NCI-H2107 treated with DMSO at 0.1 percent for 48 hours (cell line): ENCODE measurements at regions not wholly inside any gene's neighbourhood (a gene's known extent, or its start where the extent isn't known, plus 50 kb on each side); places are given as distances from the start of the nearest gene placed in this dataset.
"Not testable (repeated sequence)": the region's sequence is repeated elsewhere in the genome, so short reads cannot be mapped to it uniquely, and the experiment has no call there.

Experiments used
- DNase-seq: peaks from one replicate; lab custom pipeline; 2025; ENCODE audit not compliant: unreplicated experiment; lab: John Stamatoyannopoulos, UW

DNA sequence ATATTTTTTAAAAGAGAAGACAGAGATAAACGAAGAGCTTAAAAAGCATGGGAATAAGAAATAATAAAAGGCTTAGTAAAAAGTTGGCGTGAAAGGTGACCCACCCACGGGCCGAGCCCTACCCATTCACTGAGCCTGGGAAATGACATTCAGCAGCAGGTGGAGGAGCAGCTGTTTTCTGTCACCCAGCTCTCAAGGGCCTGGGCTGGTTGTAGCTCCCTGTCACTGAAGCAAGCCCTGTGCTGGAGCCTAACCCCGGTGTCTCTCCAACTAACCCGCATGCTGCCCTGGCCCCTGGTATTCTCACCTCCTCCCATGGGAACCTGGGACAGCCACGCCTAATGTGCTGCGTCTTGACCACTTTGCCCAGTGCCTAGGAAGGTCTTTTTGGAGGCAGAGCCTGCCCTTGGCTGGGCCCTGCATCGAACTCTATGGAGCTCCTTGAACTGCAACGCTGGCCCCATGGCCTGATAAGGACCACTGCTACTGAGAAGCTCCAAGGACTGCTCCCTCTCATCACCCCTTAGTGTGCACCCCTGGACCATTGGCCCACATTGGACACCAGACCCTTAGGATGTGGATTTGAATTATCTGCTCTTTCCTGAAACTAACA, 68.8 kb upstream of the IYD start:
- no peak for DNase-seq

DNA sequence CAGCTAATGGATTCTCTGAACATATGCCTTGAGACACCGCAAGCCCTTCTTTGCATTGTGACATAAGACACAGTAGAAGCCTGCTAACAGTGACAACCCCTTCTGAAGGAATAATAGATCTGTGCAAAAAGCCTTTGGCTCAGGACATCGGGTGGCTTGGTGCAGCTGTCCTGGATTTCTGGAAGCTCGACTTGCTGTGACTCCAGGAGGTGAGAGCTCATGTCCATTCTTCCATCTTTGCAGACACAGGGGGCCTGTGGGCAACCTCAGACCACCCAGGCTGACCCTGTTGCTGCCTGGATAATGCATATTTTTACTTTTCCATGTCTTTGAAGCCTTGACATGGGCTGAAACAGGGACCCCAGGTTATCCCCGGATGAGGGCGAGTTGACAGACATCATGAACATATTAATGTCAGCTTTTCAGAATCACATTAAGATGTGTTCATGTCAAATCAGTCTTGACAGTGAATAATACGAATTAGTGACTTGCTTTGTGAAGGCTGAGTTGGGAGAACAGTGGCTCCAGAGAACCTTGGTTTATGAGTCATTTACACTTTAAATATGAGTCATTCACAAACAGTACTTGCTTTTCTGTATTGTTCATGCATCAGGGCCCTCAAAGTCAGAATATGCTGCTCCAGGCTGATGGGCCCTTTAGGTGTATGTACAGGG, 66.8 kb upstream of the IYD start:
- no peak for DNase-seq

DNA sequence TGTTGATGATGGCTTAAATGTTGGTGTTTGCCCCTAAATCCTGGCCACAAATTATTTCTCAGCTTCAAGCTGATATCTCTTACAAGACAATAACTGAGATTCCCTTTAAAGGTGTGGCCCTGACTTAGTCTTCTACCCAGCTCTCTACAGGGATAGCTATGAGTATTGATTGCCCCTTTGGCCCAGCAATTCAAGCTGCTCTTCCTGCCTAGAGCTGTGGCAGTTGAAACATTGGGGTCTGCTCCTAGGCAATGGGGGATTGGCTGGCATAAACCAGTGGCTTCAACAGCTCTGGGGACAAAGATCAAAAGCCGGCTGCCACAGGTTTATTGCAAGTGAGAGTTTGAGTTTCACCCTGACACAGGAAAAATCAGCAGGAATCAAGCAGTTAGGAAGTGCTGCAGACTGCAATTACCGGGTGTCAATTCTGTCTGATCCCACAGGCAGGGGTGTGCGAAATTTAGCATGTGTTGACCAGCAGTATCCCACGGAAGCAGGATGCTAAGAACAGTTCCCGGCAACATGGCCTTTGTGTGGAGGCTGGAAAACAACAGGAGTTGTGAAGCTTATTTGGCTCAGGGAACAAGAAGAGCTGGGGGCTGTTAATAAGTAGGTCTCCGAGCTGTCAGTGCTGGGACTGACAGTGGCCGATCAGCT, 66.2 kb upstream of the IYD start:
- no peak for DNase-seq

DNA sequence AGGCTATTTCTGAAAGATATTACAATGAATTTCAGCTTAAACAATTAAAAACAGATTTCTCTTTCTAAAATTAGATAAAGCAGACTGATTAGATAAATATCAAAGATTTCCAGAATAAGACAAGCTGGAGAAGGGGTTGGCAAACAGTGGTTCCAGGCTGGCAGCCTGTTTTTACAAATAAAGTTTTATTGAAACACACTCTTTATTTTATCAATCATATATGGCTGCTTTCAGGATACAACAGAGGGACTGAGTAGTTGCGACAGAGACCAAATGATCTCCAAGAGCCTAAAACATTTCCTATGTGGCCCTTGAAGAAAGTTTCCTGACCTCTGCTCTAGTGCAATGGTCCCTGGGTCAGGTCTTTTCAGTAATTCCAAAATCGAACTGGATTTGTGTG, 65.6 kb upstream of the IYD start:
- no peak for DNase-seq

DNA sequence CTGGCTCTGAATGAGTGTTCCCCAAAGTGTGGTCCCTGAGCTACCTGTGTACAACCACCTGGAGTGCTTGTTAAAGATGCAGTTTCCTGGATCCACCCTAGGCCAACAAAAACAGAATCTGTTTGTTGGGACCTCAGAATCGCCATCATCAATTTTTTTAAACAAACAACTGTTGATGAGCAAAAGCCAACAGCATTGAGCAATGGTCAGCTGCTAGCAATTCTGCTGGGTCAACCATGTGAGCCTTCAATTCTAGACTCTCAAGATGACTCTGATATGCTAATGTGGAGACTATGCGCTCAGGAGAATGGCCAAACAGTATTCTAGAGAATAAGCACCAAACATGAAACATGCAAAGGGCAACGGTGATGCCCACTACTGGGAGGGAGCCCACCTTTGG, 64.4 kb upstream of the IYD start:
- no peak for DNase-seq

DNA sequence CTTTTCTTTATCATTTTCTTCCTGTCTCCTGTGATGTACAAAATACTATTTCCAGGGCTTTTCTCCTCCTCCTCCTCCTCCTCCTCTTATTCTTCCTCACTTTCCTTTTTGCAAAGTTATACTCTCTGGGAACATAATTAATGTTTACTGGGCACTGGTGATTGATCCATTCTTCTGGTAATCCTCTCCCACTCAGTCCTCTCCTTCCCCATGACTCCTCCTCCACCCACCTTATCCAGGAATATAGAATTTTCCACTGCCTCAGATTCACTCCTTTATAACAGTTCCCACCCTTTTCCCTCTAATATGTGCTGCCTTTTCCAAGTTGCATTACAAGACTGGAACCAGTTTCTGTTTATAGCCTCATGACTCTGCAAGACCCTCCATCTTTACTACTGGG, 62.5 kb upstream of the IYD start:
- no peak for DNase-seq

DNA sequence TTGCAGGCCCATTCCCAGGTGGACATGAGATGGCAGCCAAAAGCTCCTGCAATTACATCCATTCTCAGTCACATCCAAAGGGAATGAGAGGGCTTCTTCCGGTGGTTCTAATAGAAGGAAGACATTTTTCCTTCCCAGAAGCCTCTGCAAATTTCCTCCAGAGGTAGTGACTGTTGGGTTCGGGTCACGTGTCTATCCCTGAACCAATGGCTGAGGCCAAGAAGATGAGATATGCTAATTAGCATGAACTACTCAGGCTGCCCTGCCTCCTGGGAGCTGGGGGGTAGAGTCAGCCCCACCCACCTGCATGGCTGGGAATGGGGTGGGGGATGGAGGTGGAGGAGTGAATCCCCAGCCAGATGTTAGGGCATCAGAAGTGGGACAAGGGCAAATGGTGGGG, 61.3 kb upstream of the IYD start:
- no peak for DNase-seq

DNA sequence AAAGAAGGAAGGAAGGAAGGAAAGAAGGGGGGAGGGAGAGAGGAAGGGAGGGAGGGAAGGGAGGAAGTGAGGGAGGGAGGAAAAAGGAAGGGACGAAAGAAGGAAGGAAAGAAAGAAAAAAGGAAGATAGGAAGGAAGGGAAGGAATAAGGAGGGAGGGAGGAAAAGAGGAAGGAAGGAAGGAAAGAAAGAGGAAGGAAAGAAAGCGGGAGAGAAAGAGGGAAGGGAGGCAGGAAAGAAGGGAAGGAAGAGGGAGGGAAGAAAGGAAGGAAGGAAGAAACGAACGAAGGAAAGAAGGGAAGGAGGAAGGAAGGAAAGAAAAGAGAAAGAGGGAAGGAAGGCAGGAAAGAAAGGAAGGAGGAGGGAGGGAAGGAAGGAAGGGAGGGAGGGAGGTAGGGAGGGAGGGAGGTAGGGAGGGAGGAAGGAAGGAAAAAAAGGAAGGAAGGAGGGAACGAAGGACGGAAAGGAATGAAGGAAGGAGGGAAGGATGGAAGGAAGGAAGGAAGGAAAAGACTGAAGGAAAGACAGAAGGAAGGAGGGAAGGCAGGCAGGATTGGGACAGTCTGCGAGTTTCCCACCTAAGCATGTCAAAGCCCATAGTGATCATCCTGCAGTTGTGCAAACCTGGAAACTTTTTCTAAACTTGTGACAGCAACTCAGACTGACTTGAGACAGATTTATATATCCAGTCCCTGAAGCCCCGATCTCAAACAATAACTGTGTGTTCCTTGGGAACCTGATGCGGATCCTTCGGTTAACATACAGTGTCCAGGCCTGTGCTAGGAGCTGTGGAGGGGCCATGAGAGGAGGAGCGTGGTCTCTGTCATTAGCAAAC, 59.8 kb upstream of the IYD start:
- DNase-seq: no peak

DNA sequence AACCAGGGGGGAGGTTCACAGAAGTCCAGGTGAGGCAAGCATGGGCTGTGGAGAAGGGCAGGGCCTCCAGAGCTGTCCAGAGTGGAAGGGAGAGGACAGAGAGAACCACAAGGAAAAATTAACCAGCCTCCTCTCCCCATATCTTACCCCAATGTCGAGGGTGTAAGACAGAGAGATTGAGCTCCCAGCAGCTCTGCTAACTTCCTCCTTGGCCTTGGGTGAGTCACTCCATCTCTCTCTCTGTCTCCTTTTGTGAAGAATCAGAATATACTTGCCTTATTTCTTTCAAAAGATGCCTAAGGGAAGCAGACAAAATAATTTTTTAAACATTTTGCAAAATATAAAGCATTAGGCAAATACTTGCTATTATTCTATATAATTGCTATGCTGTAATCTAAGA, 58.3 kb upstream of the IYD start:
- no peak for DNase-seq

DNA sequence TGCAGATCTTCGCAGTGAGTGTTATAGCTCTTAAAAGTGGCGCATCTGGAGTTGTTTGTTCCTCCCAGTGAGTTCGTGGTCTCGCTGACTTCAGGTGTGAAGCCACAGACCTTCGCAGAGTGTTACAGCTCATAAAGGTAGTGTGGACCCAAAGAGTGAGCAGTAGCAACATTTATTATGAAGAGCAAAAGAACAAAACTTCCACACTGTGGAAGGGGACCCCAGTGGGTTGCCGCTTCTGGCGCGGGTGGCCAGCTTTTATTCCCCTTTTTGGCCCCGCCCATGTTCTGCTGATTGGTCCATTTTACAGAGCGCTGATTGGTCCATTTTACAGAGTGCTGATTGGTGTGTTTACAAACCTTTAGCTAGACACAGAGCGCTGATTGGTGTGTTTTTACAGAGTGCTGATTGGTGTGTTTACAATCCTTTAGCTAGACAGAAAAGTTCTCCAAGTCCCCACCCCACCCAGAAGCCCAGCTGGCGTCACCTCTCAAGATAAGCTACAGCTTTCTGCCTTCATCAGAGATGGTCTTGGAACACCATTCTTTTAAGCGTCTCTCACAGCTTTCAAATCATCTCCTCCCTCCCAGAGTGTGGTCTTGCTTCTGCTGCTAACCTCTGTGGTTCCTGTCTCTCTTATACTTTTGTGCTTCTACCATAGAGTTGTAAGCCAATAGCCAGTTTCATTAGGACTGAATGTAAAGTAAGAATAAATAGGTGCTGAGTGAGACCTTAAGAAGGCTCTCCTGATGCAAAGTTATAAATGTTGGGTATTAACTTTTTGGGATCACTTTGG, 57.5 kb upstream of the IYD start:
- not testable (repeated sequence) for DNase-seq

DNA sequence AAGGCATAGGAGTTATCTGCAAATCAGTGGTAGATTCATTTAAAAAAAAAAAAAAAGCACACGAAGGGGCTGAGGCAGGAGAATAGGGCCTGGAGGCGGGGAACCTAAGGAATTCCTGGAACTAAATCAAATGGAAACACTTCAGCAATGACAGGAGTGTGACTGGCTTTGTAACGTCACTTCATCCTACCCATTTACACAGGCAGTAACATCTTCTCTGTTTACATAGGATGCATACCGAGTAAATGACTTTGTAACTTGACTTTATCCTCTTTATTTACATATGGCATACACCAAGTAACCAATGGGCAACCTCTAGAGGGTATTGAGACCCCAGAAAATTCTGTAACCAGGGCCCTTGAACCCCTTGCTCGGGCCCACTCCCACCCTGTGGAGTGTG, 56.4 kb upstream of the IYD start:
- no peak for DNase-seq

DNA sequence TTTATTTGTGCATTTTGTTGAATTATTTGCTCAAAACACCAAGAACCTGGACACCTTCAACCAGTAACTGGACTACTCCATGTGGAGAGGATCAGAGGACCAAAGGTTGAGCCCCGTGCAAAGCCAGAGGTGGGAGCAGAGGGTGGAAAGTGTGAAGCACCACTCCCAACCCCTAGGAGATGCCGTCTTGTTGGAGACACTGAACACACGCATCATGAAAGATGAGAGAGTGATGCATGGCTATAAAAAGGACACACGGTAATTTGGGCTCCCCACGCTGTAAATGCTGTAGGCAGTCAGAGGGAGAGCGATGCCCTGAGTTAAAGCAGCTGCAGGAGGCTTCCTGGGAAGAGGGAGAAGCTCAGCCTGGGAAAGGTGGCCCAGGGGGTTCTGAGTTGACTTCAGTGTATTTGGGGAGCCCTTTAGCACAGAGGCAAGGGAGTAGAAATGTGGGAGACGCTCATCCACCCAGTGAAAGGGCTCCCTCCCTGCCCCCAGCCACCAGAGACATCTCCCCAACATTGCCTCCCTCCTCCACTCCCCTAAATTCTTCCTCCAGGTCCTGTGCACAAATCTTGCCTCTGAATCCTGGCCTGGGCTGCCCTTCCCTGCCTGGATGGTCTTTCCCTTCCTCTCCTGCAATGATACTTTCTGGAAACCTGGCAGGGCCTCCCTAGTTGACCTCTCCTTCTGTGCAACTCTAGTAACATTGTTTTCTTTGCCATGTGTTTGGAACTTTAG, 55.8 kb upstream of the IYD start:
- DNase-seq: no peak

DNA sequence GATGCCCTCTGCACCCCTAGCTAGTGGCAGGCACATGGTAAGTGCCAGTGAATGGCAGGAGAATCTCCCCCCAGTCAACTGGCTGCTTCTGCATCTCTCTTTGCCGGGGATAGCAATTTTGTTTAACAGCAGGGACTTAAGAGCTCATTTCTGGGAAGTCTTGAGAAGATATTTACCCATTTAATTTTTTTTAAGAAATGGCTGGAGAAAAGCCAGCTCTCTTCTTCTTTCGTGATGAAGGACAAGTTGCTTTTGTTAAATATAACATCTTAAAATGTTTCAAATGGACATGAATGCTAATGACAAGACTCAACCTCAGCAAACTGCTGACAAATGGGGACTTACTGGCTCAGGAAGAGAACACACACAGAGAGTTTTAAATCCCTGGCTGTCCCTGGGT, 55.0 kb upstream of the IYD start:
- no peak for DNase-seq

DNA sequence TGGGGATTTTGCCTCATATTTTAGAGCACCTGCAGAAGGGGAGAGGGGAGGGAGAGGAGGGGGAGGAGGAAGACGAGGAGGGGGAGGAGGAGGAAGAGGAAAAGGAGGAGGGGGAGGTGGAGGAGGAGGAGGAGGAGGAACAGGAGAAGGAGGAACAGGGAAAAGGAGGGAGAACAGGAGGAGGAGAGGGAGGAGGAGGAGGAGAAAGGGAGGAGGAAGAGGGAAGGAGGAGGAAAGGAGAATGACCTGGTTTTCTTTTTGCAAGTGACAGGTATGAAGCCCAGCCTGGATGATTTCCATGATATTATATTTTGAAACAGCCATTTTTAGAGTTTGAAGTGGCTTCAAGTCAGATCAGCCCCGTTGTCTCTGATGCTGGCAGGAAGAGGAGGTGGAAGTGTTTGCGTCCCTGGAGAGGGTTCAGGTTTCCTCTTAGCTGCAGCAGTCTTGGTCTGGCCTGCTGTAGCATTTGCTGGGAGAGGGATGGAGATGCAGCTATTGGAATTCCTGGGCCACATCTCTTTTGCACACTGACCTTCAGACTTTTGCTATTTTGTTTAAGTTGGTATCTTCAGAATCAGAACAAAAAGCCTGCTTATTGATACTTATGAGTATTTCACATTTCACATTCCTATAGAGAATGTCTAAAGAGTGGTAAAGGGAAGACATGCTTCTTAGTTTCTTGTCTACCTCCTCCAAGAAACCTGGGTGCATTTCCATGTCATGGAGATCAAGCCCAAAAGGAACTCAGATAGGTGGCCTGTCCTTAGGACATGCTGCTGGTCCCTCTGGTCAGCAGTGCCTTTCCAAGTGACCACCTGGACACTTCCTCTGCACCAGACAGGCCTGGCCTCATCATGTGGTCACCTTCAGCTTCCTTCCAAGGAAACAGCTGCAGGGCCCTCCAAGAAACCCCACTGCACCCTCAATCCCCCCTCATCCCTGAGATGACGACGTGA, 54.3 kb upstream of the IYD start:
- DNase-seq: peak; percentile 10

DNA sequence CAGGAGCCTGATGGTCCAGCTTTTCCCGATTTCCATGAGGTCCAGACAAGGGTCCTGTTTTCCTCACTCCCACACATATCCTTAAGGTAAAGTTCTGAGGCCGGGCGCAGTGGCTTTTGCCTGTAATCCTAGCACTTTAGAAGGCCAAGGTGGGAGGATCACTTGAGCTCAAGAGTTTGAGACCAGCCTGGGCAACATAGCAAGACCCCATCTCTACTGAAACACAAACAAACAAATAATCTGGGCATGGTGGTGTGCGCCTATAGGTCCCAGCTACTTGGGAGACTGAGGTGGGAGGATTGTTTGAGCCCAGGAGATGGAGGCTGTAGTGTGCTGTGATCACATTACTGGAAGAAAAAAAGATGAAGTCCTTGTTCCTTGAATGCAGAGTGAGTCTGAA, 53.2 kb upstream of the IYD start:
- DNase-seq: no peak

DNA sequence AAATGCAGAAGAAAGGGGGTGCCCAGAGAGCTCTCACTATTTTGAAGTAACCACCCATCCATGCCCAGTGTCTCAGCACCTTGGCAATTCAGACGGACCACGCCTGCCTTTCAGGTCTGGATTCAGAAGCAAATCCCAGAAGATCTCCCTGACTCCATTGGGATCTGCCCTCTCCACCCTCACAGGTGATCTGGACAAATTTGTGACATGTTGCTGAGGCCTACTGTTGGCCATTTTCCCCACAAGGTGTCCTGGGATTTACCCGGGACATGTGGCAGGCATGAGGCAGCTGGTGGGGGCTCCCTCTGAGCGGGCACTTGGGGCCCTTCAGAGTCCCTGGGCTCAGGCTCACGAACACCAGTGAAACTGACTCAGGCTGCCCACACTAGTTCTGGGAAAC, 51.9 kb upstream of the IYD start:
- DNase-seq: no peak
